K562 (cell line): ENCODE measurements at regions not wholly inside any gene's neighbourhood (a gene's known extent, or its start where the extent isn't known, plus 50 kb on each side); places are given as distances from the start of the nearest gene placed in this dataset.

Source experiments
- ATAC-seq: fragments of 200-7000 bp; cut with Tn5 transposase; 3 replicates; pipeline ENCODE4 v1.9.1; 2020; ENCODE audit warnings: moderate library complexity
- BruUV-seq: library from RNA; stranded (reverse); fragments of 400-500 nt; replicated peaks from 2 replicates; lab custom pipeline; 2021; lab: Mats Ljungman, UMichigan
- CTCF ChIA-PET: fragments of 300-600 bp; formaldehyde crosslinking; extraction: SDS; loops from one replicate; lab custom pipeline; 2021; ENCODE audit warnings: low intra/inter-chr PET ratio; lab: Yijun Ruan, JAX
- POLR2A ChIA-PET: fragments of 300-600, 350-650 bp; sonication (Branson Sonifier 250); formaldehyde crosslinking; extraction: SDS; loops from one replicate; lab custom pipeline; 2021; ENCODE audit warnings: antibody characterized with exemption, inconsistent platforms; lab: Yijun Ruan, JAX
- DNase-seq, 4 experiments: peaks; one replicate each; pipeline versions ENCODE4 v3.0.0 to v3.0.0-alpha.2; 2011 to 2018; ENCODE audit warnings: low spot score in 3 of 4, mixed read lengths in 3 of 4; ENCODE audit errors: extremely low read depth in 1 of 4
- FAIRE-seq: peaks from 2 replicates; lab custom pipeline; 2011; peaks lifted over from hg19 to GRCh38; lab: Jason Lieb, UNC
- H2AFZ ChIP-seq: 2 replicates; pipeline ENCODE4 v1.6.0; 2011; ENCODE audit warnings: low read depth, low read length, control low read depth, inconsistent platforms
- H3K27ac ChIP-seq: fragments of 200-600 bp; 3 replicates; pipeline ENCODE4 v1.8.0; 2011; ENCODE audit warnings: low read depth, mild to moderate bottlenecking, control low read depth, inconsistent platforms, low read length, moderate library complexity, mixed read lengths; ENCODE audit errors: extremely low read depth
- H3K27me3 ChIP-seq, 2 experiments: fragments of 300-600 bp in 1 of 2; 2 replicates in 1 of 2; 3 replicates in 1 of 2; pipeline versions ENCODE4 v1.6.0 to v1.8.0; 2011; ENCODE audit warnings: inconsistent platforms in 2 of 2, low read length in 2 of 2, mild to moderate bottlenecking in 1 of 2, mixed read lengths in 1 of 2, moderate library complexity in 1 of 2; ENCODE audit not compliant: control insufficient read depth in 2 of 2, insufficient read depth in 2 of 2
- H3K36me3 ChIP-seq: fragments of 300-600 bp; 3 replicates; pipeline ENCODE4 v1.8.0; 2011; ENCODE audit warnings: mild to moderate bottlenecking, low read length, inconsistent platforms; ENCODE audit not compliant: control insufficient read depth, insufficient read depth
- H3K4me1 ChIP-seq, 2 experiments: fragments of 200-600 bp in 1 of 2; replicated peaks in 1 of 2; 2 replicates in 1 of 2; 3 replicates in 1 of 2; pipeline versions ENCODE4 v1.5.1 to v1.8.0; 2011; ENCODE audit warnings: inconsistent platforms in 2 of 2, low read length in 2 of 2, mild to moderate bottlenecking in 1 of 2, mixed read lengths in 1 of 2, moderate library complexity in 1 of 2; ENCODE audit not compliant: control insufficient read depth in 2 of 2, insufficient read depth in 2 of 2
- H3K4me2 ChIP-seq: 2 replicates; pipeline ENCODE4 v1.6.1; 2011; ENCODE audit warnings: low read length, control low read depth, inconsistent platforms, mixed read lengths; ENCODE audit not compliant: insufficient read depth
- H3K4me3 ChIP-seq: fragments of 200-600 bp; sonication (generic), shearing (Covaris generic); 2 replicates; pipeline ENCODE4 v1.5.1; 2016; ENCODE audit warnings: control low read depth, inconsistent platforms
- H3K79me2 ChIP-seq: fragments of 200-600 bp; 3 replicates; pipeline ENCODE4 v1.8.0; 2011; ENCODE audit warnings: low read length, inconsistent platforms; ENCODE audit not compliant: control insufficient read depth, insufficient read depth
- H3K9ac ChIP-seq, 2 experiments: 2 replicates each; pipeline versions ENCODE4 v1.6.0 to v1.6.1; 2011; ENCODE audit warnings: low read depth in 2 of 2, low read length in 2 of 2, control low read depth in 1 of 2, inconsistent platforms in 1 of 2, mild to moderate bottlenecking in 1 of 2, mixed read lengths in 1 of 2; ENCODE audit not compliant: insufficient read depth in 1 of 2
- H3K9me1 ChIP-seq: one replicate; pipeline ENCODE4 v1.6.0; 2011; ENCODE audit warnings: inconsistent platforms, mild to moderate bottlenecking, low read length, moderate library complexity; ENCODE audit not compliant: control insufficient read depth, insufficient read depth
- H3K9me3 ChIP-seq: replicated peaks from 2 replicates; pipeline ENCODE4 v1.5.1; 2011; ENCODE audit warnings: low read depth, low read length, inconsistent platforms; ENCODE audit not compliant: control insufficient read depth, insufficient read depth
- H4K20me1 ChIP-seq: replicated peaks from 2 replicates; pipeline ENCODE4 v1.6.1; 2011; ENCODE audit warnings: low read length, inconsistent platforms, mixed read lengths; ENCODE audit not compliant: control insufficient read depth, insufficient read depth
- BCOR ChIP-seq: fragments of 450-650 bp; IDR thresholded peaks from 2 replicates; pipeline ENCODE4 v1.6.1; 2016
- EGR1 ChIP-seq: fragments of 450-650 bp; conservative IDR thresholded peaks from 2 replicates; pipeline ENCODE4 v1.6.1; 2017; ENCODE audit warnings: mild to moderate bottlenecking
- ELK3 ChIP-seq: fragments of 450-650 bp; formaldehyde crosslinking; IDR thresholded peaks from 2 replicates; pipeline ENCODE4 v1.4.0; 2020; ENCODE audit warnings: mild to moderate bottlenecking
- HDAC8 ChIP-seq: fragments of 450-650 bp; IDR thresholded peaks from 2 replicates; pipeline ENCODE4 v1.6.1; 2016; ENCODE audit warnings: mild to moderate bottlenecking, missing genetic modification characterization, moderate library complexity, missing compliant biosample characterization
- HSF4 ChIP-seq: fragments of 250-450 bp; sonication (Bioruptor Pico); IDR thresholded peaks from 2 replicates; pipeline ENCODE4 v2.1.2; 2022; ENCODE audit warnings: mild to moderate bottlenecking, moderate library complexity, borderline replicate concordance
- RBM25 ChIP-seq: fragments of 200-400 bp; formaldehyde crosslinking; IDR thresholded peaks from 2 replicates; pipeline ENCODE4 v1.6.1; 2018; ENCODE audit warnings: low read length, low read depth, moderate library complexity; ENCODE audit not compliant: severe bottlenecking
- TAF15 ChIP-seq: fragments of 200-400 bp; formaldehyde crosslinking; IDR thresholded peaks from 2 replicates; pipeline ENCODE4 v1.6.1; 2017; ENCODE audit warnings: mild to moderate bottlenecking, low read depth, low read length, moderate library complexity
- ZNF174 ChIP-seq: fragments of 250-450 bp; sonication (Bioruptor Pico); IDR thresholded peaks from 2 replicates; pipeline ENCODE4 v1.4.0; 2020; ENCODE audit warnings: mild to moderate bottlenecking
- WGBS: fragments of 100-300 bp; shearing (Covaris generic); methylation state at CpG from one replicate; pipeline ENCODE4 v1.1.6; 2016; ENCODE audit warnings: low coverage, mixed read lengths; ENCODE audit not compliant: insufficient coverage; ENCODE audit errors: missing lambda C conversion rate; 5-methylcytosine and 5-hydroxymethylcytosine counted together
- in situ Hi-C: fragments of 300-500 bp; cut with MboI; formaldehyde crosslinking; loops from 4 replicates; pipeline ENCODE4 v1.15.0; 2018; ENCODE audit warnings: inconsistent platforms, mixed read lengths
- intact Hi-C: fragments of 100-400 bp; cut with micrococcal nuclease; formaldehyde crosslinking; loops from 2 replicates; pipeline ENCODE4 v1.14.2; 2022

GRCh38 chr16:86202760-86203426 is 303.9 kb downstream of the IRF8 start:
- H3K79me2 ChIP-seq, result no peaks in the 10 kb centered on the region
- ChIA-PET POLR2A (interaction anchor here (0.9 kb wide), 1 partner anchor 14 kb away, joined by 3 read pairs; no protein-coding TSS in a partner anchor), CTCF (no interaction called here)
- no peaks in the 10 kb centered on the region for H3K4me1 ChIP-seq
- H2AFZ ChIP-seq, result no peak overlapping the region
- no peak overlapping the region for H3K27ac ChIP-seq
- no peaks in the 10 kb centered on the region; the same call in 1 of the 2 replicates for H4K20me1 ChIP-seq
- ATAC-seq (no peak), FAIRE-seq (no peak), DNase-seq (no peak)
- intact Hi-C loops, result no loop called here
- no TSS peak for BruUV-seq
- no peaks in the 10 kb centered on the region for H3K36me3 ChIP-seq
- no peak overlapping the region for H3K4me3 ChIP-seq
- WGBS, result 0% methylated on average over 10 of the region's 11 CpGs
- H3K9me3 ChIP-seq, result no peaks in the 10 kb centered on the region
- peaks cover 39 to 51% of the 10 kb centered on the region in 2 experiments; a peak in 4 of 5 replicates for H3K27me3 ChIP-seq
- no peaks in the 10 kb centered on the region for H3K9me1 ChIP-seq
- no peak overlapping the region for H3K4me2 ChIP-seq
- no peak overlapping the region for H3K9ac ChIP-seq
- TF ChIP-seq ZNF174 (CRISPR knock-in tag) (no peak), TAF15 (no peak), EGR1 (no peak), HSF4 (CRISPR knock-in tag) (no peak), HDAC8 (no peak), RBM25 (peak; percentile 41), ELK3 (CRISPR knock-in tag) (no peak), BCOR (peak; percentile 27; the same call in 1 of the 2 replicates)
- in situ Hi-C loops, result no loop called here
